GM23338 (cell line): ENCODE measurements at regions not wholly inside any gene's neighbourhood (a gene's known extent, or its start where the extent isn't known, plus 50 kb on each side); places are given as distances from the start of the nearest gene placed in this dataset.

ENCODE experiments used
- ATAC-seq: fragments of 200-7000 bp; cut with Tn5 transposase; 3 replicates; pipeline ENCODE4 v1.9.1; 2020
- DNase-seq: peaks from one replicate; pipeline ENCODE4 v3.0.0-alpha.2; 2015; ENCODE audit warnings: low spot score
- H2AFZ ChIP-seq: fragments of 200-600 bp; sonication (generic); 2 replicates; pipeline ENCODE4 v1.8.0; 2016; ENCODE audit warnings: antibody characterized with exemption, mild to moderate bottlenecking, moderate library complexity
- H3F3A ChIP-seq: fragments of 200-600 bp; sonication (generic); replicated peaks from 2 replicates; pipeline ENCODE4 v1.8.0; 2017; ENCODE audit warnings: antibody characterized with exemption, mixed run types, low read depth
- H3K27ac ChIP-seq: fragments of 200-600 bp; sonication (generic); 2 replicates; pipeline ENCODE4 v1.6.1; 2016; ENCODE audit warnings: low read depth
- H3K27me3 ChIP-seq: fragments of 200-600 bp; sonication (generic); 2 replicates; pipeline ENCODE4 v1.8.0; 2016; ENCODE audit warnings: mild to moderate bottlenecking, mixed run types, moderate library complexity; ENCODE audit not compliant: insufficient read depth
- H3K36me3 ChIP-seq: fragments of 200-600 bp; sonication (generic); 2 replicates; pipeline ENCODE4 v1.8.0; 2016; ENCODE audit warnings: mild to moderate bottlenecking; ENCODE audit not compliant: insufficient read depth
- H3K4me1 ChIP-seq: fragments of 200-600 bp; sonication (generic); 2 replicates; pipeline ENCODE4 v1.8.0; 2016; ENCODE audit warnings: mild to moderate bottlenecking, moderate library complexity; ENCODE audit not compliant: insufficient read depth
- H3K4me2 ChIP-seq: fragments of 200-600 bp; sonication (generic); 2 replicates; pipeline ENCODE4 v1.7.1; 2017; ENCODE audit warnings: mixed run types
- H3K4me3 ChIP-seq: fragments of 200-600 bp; sonication (generic); 2 replicates; pipeline ENCODE4 v1.6.1; 2016; ENCODE audit warnings: mixed run types
- H3K79me2 ChIP-seq: fragments of 200-600 bp; sonication (generic); replicated peaks from 2 replicates; pipeline ENCODE4 v1.8.0; 2017; ENCODE audit warnings: mild to moderate bottlenecking; ENCODE audit not compliant: insufficient read depth
- H3K9me2 ChIP-seq: fragments of 200-600 bp; sonication (generic); 2 replicates; pipeline ENCODE4 v1.8.0; 2017; ENCODE audit not compliant: insufficient read depth
- H4K20me1 ChIP-seq: fragments of 200-600 bp; sonication (generic); replicated peaks from 2 replicates; pipeline ENCODE4 v1.8.0; 2017; ENCODE audit warnings: mild to moderate bottlenecking; ENCODE audit not compliant: insufficient read depth
- H3K27ac Mint-ChIP-seq: 2 replicates; pipeline ENCODE4 v1.8.0; 2020; ENCODE audit warnings: inconsistent platforms, mild to moderate bottlenecking, moderate library complexity, mixed read lengths
- H3K27me3 Mint-ChIP-seq: 3 replicates; pipeline ENCODE4 v1.8.0; 2022; ENCODE audit warnings: low read depth, mild to moderate bottlenecking, moderate library complexity, mixed read lengths, inconsistent platforms; ENCODE audit not compliant: insufficient read depth, poor library complexity
- H3K36me3 Mint-ChIP-seq: 3 replicates; pipeline ENCODE4 v1.8.0; 2021; ENCODE audit warnings: low read depth, mild to moderate bottlenecking, inconsistent platforms, moderate library complexity, mixed read lengths
- H3K4me1 Mint-ChIP-seq: 3 replicates; pipeline ENCODE4 v1.8.0; 2020; ENCODE audit warnings: mild to moderate bottlenecking, inconsistent platforms, mixed read lengths
- H3K4me3 Mint-ChIP-seq: 3 replicates; pipeline ENCODE4 v1.8.0; 2021; ENCODE audit warnings: moderate library complexity, mild to moderate bottlenecking, inconsistent platforms, mixed read lengths
- H3K9me3 Mint-ChIP-seq: 3 replicates; pipeline ENCODE4 v1.8.0; 2020; ENCODE audit warnings: moderate library complexity, mild to moderate bottlenecking, inconsistent platforms, mixed read lengths
- CREB1 ChIP-seq: fragments of 250-450 bp; sonication (Bioruptor Pico); IDR thresholded peaks from 2 replicates; pipeline ENCODE4 v1.5.0; 2020; ENCODE audit warnings: low read depth, mild to moderate bottlenecking, moderate library complexity
- CTCF ChIP-seq, 2 experiments: fragments of 200-600 bp in 1 of 2; sonication (generic) in 1 of 2; conservative IDR thresholded peaks; 2 replicates each; pipeline versions ENCODE4 v1.5.1 to v1.6.1; 2016 to 2017; ENCODE audit warnings: antibody characterized with exemption in 2 of 2, low read depth in 2 of 2, mild to moderate bottlenecking in 2 of 2, moderate library complexity in 1 of 2
- ETS1 ChIP-seq: IDR thresholded peaks from 2 replicates; pipeline ENCODE4 v1.6.1; 2016; ENCODE audit warnings: antibody characterized with exemption
- EZH2 ChIP-seq: fragments of 200-600 bp; sonication (generic); IDR thresholded peaks from one replicate; pipeline ENCODE4 v1.8.0; 2017; ENCODE audit warnings: antibody characterized with exemption, mild to moderate bottlenecking, low read depth; ENCODE audit not compliant: unreplicated experiment
- EZH2phosphoT487 ChIP-seq: fragments of 200-600 bp; sonication (generic); IDR thresholded peaks from one replicate; pipeline ENCODE4 v1.8.1; 2018; ENCODE audit warnings: antibody characterized with exemption; ENCODE audit not compliant: unreplicated experiment
- JUNB ChIP-seq: IDR thresholded peaks from one replicate; pipeline ENCODE4 v1.6.1; 2016; ENCODE audit warnings: antibody characterized with exemption; ENCODE audit not compliant: unreplicated experiment
- NANOG ChIP-seq: IDR thresholded peaks from 2 replicates; pipeline ENCODE4 v1.6.1; 2016; ENCODE audit warnings: antibody characterized with exemption, borderline replicate concordance
- POLR2AphosphoS5 ChIP-seq: IDR thresholded peaks from 2 replicates; pipeline ENCODE4 v1.6.1; 2016; ENCODE audit warnings: antibody characterized with exemption, low read depth
- REST ChIP-seq: IDR thresholded peaks from one replicate; pipeline ENCODE4 v1.6.1; 2018; ENCODE audit warnings: antibody characterized with exemption; ENCODE audit not compliant: unreplicated experiment
- STAT1 ChIP-seq: IDR thresholded peaks from one replicate; pipeline ENCODE4 v1.6.1; 2016; ENCODE audit warnings: antibody characterized with exemption; ENCODE audit not compliant: unreplicated experiment
- ZNF114 ChIP-seq: fragments of 250-450 bp; sonication (Bioruptor Pico); IDR thresholded peaks from 2 replicates; pipeline ENCODE4 v1.5.0; 2020; ENCODE audit warnings: mild to moderate bottlenecking, moderate library complexity
- ZNF331 ChIP-seq: fragments of 250-450 bp; sonication (Bioruptor Pico); IDR thresholded peaks from 2 replicates; pipeline ENCODE4 v1.5.0; 2020; ENCODE audit warnings: low read depth, mild to moderate bottlenecking, moderate library complexity

DNA sequence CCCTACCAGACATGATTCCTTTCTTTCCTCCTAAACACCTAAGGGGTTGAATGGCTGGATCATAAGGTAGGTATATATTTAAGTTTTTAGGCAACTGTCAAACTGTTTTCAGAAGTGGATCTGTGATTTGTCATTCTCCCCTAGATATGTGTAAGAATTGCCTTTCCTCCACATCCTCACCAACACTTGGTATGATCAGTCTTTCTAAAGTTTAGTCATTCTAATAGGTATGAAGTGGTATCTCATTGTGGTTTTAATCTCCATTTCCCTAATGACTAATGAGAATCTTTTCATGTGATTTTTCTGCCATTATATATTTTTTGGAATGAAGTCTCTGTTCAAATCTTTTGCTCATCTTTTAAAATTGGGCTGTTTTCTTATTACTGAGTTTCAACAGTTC is 122.1 kb downstream of the TFCP2L1 start (continued):
- TF ChIP-seq ETS1 (no peak), JUNB (no peak)

- Mint-ChIP-seq H3K36me3 (no peaks in the 10 kb centered on the region), H3K9me3 (peaks cover 7% of the 10 kb centered on the region), H3K27ac (no peak overlapping the region), H3K4me1 (no peaks in the 10 kb centered on the region), H3K27me3 (peaks cover 6% of the 10 kb centered on the region), H3K4me3 (no peak overlapping the region)
- H3K36me3 ChIP-seq = no peaks in the 10 kb centered on the region
- H2AFZ ChIP-seq = no peak overlapping the region
- no peaks in the 10 kb centered on the region for H3K79me2 ChIP-seq
- H3K27ac ChIP-seq = no peak overlapping the region
- H3K4me2 ChIP-seq = no peak overlapping the region
- ATAC-seq (no peak), DNase-seq (no peak)
- H3K4me3 ChIP-seq = no peak overlapping the region
- H3F3A ChIP-seq = no peaks in the 10 kb centered on the region
- no peaks in the 10 kb centered on the region for H3K27me3 ChIP-seq
- H3K4me1 ChIP-seq = no peaks in the 10 kb centered on the region
- no peaks in the 10 kb centered on the region for H3K9me2 ChIP-seq
- no peaks in the 10 kb centered on the region for H4K20me1 ChIP-seq
- TF ChIP-seq EZH2phosphoT487 (no peak), JUNB (no peak), ZNF331 (CRISPR knock-in tag) (no peak), EZH2 (no peak), CREB1 (CRISPR knock-in tag) (no peak), ZNF114 (CRISPR knock-in tag) (no peak), REST (no peak), CTCF (conservative IDR thresholded peaks at IDR 0.05; ENCODE audit: low read depth in 2 of 2) (no peak), NANOG (no peak), ETS1 (no peak), STAT1 (no peak), POLR2AphosphoS5 (no peak)
Observed at GRCh38 chr2:121164042-121164441, 121.0 kb downstream of the TFCP2L1 start.
